ENCODE measurements at regions not wholly inside any gene's neighbourhood (a gene's known extent, or its start where the extent isn't known, plus 50 kb on each side); places are given as distances from the start of the nearest gene placed in this dataset.

- no peak for TF ChIP-seq CTCF (conservative IDR thresholded peaks at IDR 0.05; ENCODE audit: low read depth, low read length)
- no peak for TF ChIP-seq EZH2 (IDR thresholded peaks at IDR 0.05; ENCODE audit: borderline replicate concordance, low read depth, low read length, poor library complexity, severe bottlenecking)
Observed at GRCh38 chr11:27968461-27968860, 139.5 kb downstream of the KIF18A start.
